ENCODE measurements at regions not wholly inside any gene's neighbourhood (a gene's known extent, or its start where the extent isn't known, plus 50 kb on each side); places are given as distances from the start of the nearest gene placed in this dataset.
"Not testable (repeated sequence)": the region's sequence is repeated elsewhere in the genome, so short reads cannot be mapped to it uniquely, and the experiment has no call there.

DNA sequence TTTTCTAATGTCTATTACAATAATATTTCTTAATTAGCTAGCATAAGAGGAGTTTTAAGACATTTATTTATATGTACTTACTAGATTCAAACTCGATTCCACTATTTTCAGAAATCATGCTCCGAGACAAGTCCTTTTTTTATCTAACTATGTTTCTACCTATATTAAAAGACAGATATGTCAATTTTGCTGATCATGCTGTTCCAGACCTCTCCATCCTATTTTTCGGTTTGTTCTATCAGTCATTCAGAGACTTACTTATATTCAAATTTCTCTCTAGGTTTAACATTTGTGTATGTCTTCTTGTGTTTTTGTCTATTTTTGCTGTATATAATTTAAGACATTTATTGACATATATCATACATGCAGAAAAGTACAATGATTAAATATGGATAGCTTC is 635.5 kb downstream of the ZNF716 start:
- H3K9me3 ChIP-seq (replicated peaks in 1 of 3); DNase-seq; H3K27me3 ChIP-seq; H3K27ac ChIP-seq; H3K4me3 ChIP-seq; H3K4me1 ChIP-seq (replicated peaks in 1 of 2); H3K36me3 ChIP-seq (replicated peaks in 1 of 2); intact Hi-C loops (cut with DNase I): not testable (repeated sequence)
- WGBS, 4 donors = 67 to 81% (median 78%) methylated on average over 3 of the region's 3 CpGs

DNA sequence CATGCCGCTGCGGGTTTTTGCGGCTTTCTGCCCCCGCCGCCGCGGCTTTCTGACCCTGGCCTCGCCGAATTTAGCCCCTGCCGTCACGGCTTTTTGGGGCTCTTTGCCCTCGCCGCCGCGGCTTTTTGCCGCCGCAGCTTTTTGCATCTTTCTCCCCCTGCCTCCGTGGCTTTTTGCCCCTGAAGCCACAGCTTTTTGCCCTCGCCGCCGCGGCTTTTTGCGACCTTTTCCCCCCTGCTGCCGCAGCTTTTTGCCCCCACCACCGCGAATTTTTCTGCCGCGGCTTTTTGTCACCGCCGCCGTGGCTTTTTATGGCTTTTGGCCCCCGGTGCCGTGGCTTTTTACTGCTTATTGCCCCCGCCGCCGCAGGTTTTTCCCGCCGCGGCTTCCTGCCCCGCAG is 636.5 kb downstream of the ZNF716 start:
- DNase-seq = no peak
- 67 to 81% (median 71%) methylated on average over 29 to 40 of the region's 40 CpGs for WGBS, 4 donors
- TF ChIP-seq POLR2A (IDR thresholded peaks at IDR 0.05) = no peak
- TF ChIP-seq CTCF (IDR thresholded peaks at IDR 0.05) = no peak

DNA sequence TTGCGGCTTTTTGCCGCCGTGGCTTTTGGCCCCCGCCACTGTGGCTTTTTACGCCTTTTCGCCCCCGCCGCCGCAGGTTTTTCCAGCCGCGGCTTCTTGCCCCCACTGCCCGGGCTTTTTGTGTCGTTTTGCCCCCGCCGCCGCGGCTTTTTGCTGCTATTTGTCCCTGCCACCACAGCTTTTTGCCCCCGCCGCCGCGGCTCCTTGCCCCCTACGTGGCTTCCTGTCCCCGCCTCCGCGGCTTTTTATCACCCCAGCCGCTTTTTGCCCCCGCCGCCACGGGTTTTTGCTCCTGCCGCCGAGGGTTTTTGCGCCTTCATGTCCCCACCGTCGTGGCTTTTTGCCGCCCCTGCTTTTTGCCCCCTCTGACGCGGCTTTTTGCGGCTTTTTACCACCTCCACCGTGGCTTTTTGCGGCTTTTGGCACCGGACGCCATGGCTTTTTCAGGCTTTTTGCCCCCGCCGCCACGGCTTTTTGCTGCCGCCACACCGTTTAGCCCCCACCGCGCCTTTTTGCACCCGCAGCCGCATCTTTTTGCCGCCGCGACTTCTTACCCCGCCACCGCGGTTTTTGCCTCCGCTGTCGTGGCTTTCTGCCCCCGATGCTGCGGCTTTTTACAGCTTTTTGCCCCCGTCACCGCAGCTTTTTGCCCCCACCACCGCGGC is 637.0 kb downstream of the ZNF716 start:
- TF ChIP-seq CTCF (IDR thresholded peaks at IDR 0.05) = no peak
- no peak for TF ChIP-seq POLR2A (IDR thresholded peaks at IDR 0.05)
- no peak overlapping the region for H3K27ac ChIP-seq
- no peaks in the 10 kb centered on the region for H3K27me3 ChIP-seq
- DNase-seq = no peak
- H3K4me1 ChIP-seq (replicated peaks in 1 of 2) = no peaks in the 10 kb centered on the region
- intact Hi-C loops (cut with DNase I) = no loop called here
- no peak overlapping the region for H3K4me3 ChIP-seq
- no peaks in the 10 kb centered on the region for H3K36me3 ChIP-seq (replicated peaks in 1 of 2)
- WGBS, 4 donors = 65 to 76% (median 69%) methylated on average over 62 to 65 of the region's 65 CpGs
- peaks cover 0 to 6% (median 0%) of the 10 kb centered on the region in 3 donors for H3K9me3 ChIP-seq (replicated peaks in 1 of 3)

More for the DNA sequence above, 636.5 kb downstream of the ZNF716 start:
- no peaks in the 10 kb centered on the region for H3K27me3 ChIP-seq
- no peaks in the 10 kb centered on the region for H3K36me3 ChIP-seq (replicated peaks in 1 of 2)
- no peak overlapping the region for H3K4me3 ChIP-seq
- H3K9me3 ChIP-seq (replicated peaks in 1 of 3) = peaks cover 0 to 6% (median 0%) of the 10 kb centered on the region in 3 donors
- intact Hi-C loops (cut with DNase I) = no loop called here
- no peak overlapping the region for H3K27ac ChIP-seq
- H3K4me1 ChIP-seq (replicated peaks in 1 of 2) = no peaks in the 10 kb centered on the region

GRCh38 chr7:58087536-58088190 is 637.7 kb downstream of the ZNF716 start:
- Histone ChIP-seq H3K4me1 (replicated peaks in 1 of 2) (no peaks in the 10 kb centered on the region), H3K27ac (no peak overlapping the region), H3K4me3 (no peak overlapping the region), H3K36me3 (replicated peaks in 1 of 2) (no peaks in the 10 kb centered on the region), H3K27me3 (no peaks in the 10 kb centered on the region), H3K9me3 (replicated peaks in 1 of 3) (peaks cover 0 to 6% (median 0%) of the 10 kb centered on the region in 3 donors)
- 68 to 76% (median 74%) methylated on average over 46 to 56 of the region's 56 CpGs for WGBS, 4 donors
- peak in 1 of 7 donors; percentile 15 for DNase-seq
- TF ChIP-seq CTCF (IDR thresholded peaks at IDR 0.05) = no peak
- no peak for TF ChIP-seq POLR2A (IDR thresholded peaks at IDR 0.05)
- intact Hi-C loops (cut with DNase I) = no loop called here

GRCh38 chr7:58088191-58088560 is 638.2 kb downstream of the ZNF716 start:
- DNase-seq; H3K27ac ChIP-seq; H3K27me3 ChIP-seq; H3K36me3 ChIP-seq (replicated peaks in 1 of 2); H3K4me3 ChIP-seq; H3K9me3 ChIP-seq (replicated peaks in 1 of 3); H3K4me1 ChIP-seq (replicated peaks in 1 of 2); intact Hi-C loops (cut with DNase I): not testable (repeated sequence)
- 71 to 85% (median 78%) methylated on average over 13 to 19 of the region's 19 CpGs for WGBS, 4 donors

DNA sequence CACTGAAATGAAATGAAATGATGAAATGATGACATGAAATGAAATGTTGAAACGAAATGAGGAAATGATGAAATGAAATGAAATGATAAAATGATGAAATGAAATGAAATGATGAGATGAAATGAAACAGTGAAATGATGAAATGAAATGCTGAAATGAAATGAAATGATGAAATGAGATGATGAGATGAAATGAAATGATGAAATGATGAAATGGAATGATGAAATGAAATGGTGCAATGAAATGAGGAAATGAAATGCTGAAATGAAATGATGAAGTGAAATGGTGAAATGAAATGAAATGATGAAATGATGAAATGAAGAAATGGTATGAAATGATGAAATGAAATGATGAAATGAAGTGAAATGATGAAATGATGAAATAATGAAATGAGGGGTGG is 641.1 kb downstream of the ZNF716 start:
- DNase-seq; H3K4me1 ChIP-seq (replicated peaks in 1 of 2); H3K9me3 ChIP-seq (replicated peaks in 1 of 3); H3K4me3 ChIP-seq; intact Hi-C loops (cut with DNase I); H3K36me3 ChIP-seq (replicated peaks in 1 of 2); H3K27ac ChIP-seq; H3K27me3 ChIP-seq: not testable (repeated sequence)
- WGBS, 4 donors = 4 to 22% (median 11%) methylated on average over 1 of the region's 1 CpG
